AG04450 (cell line): ENCODE measurements at regions not wholly inside any gene's neighbourhood (a gene's known extent, or its start where the extent isn't known, plus 50 kb on each side); places are given as distances from the start of the nearest gene placed in this dataset.

Experiments
- CTCF ChIA-PET: fragments of 300-600, 350-600 bp; formaldehyde crosslinking; extraction: SDS; loops from one replicate; lab custom pipeline; 2022; ENCODE audit warnings: antibody characterized with exemption, inconsistent platforms; lab: Charles Lee
- POLR2A ChIA-PET: fragments of 350-600 bp; formaldehyde crosslinking; extraction: SDS; loops from one replicate; lab custom pipeline; 2021; ENCODE audit warnings: antibody characterized with exemption, inconsistent platforms; lab: Yijun Ruan, JAX
- DNase-seq: peaks from one replicate; pipeline ENCODE4 v3.0.0-alpha.2; 2011; ENCODE audit warnings: low read depth, low spot score
- H3K27ac ChIP-seq: one replicate; pipeline ENCODE4 v1.5.1; 2012; ENCODE audit warnings: low read depth, low read length, control low read depth
- H3K27me3 ChIP-seq: one replicate; pipeline ENCODE4 v1.6.0; 2012; ENCODE audit warnings: low read length; ENCODE audit not compliant: control insufficient read depth, insufficient read depth
- H3K4me3 ChIP-seq: 2 replicates; pipeline ENCODE4 v1.5.1; 2011; ENCODE audit warnings: mild to moderate bottlenecking, low read depth, low read length, control low read depth
- H3K9me3 ChIP-seq: 2 replicates; pipeline ENCODE4 v1.5.1; 2012; ENCODE audit warnings: low read length; ENCODE audit not compliant: control insufficient read depth, insufficient read depth
- CTCF ChIP-seq: IDR thresholded peaks from 2 replicates; pipeline ENCODE4 v1.5.1; 2011; ENCODE audit warnings: low read depth, low read length, control low read depth, inconsistent platforms

DNA sequence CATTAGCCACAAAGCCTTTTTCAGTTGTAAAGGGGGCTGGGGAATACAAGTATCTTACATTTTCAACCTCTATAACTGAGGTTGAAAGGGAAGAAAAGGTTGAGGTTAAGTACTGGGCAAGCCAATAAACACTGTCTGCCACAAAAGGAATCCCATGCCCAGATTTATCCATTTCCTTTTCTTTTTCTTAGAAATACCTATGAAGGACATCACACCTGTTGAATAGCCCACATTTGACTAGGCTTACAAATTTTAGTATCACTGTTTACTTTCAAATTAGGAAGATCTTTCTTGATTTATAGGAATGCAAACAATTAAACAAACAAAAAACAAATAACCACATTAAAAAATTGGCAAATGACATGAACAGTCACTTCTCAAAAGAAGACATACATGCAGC, 81.0 kb upstream of the CAV2 start:
- POLR2A ChIA-PET: no interaction called here
- no peaks in the 10 kb centered on the region for H3K27me3 ChIP-seq
- no peaks in the 10 kb centered on the region for H3K9me3 ChIP-seq
- no peak overlapping the region for H3K27ac ChIP-seq
- TF ChIP-seq CTCF: no peak
- no peak overlapping the region for H3K4me3 ChIP-seq
- DNase-seq: no peak
- CTCF ChIA-PET: no interaction called here

DNA sequence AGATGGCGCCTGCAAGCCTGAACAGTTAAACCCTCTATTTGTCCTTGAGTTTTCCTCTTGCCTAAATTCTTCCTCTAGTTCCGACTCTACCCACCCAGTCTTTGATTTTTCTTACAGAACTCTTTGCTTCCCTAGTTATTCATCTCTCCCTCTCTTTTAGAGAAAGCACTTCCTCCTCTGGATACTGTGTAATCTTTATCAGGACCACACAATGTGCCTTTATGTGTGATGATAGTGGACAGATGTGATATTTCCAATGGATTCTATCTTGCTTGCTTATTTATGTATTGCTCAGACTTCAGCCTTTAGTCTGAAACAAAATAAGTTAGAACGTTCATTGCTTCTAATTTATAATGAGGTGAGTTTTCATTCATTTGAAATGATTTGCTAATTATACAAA, 79.5 kb upstream of the CAV2 start:
- CTCF ChIA-PET: no interaction called here

GRCh38 chr7:116421298-116421697, 78.2 kb upstream of the CAV2 start:
- no peaks in the 10 kb centered on the region for H3K9me3 ChIP-seq
- H3K4me3 ChIP-seq: no peak overlapping the region
- no peak for DNase-seq
- CTCF ChIA-PET: no interaction called here
- TF ChIP-seq CTCF: no peak
- POLR2A ChIA-PET: no interaction called here
- H3K27ac ChIP-seq: no peak overlapping the region
- no peaks in the 10 kb centered on the region for H3K27me3 ChIP-seq

More for the DNA sequence above, 79.5 kb upstream of the CAV2 start:
- H3K4me3 ChIP-seq: no peak overlapping the region
- POLR2A ChIA-PET: no interaction called here
- DNase-seq: no peak
- H3K9me3 ChIP-seq: no peaks in the 10 kb centered on the region
- TF ChIP-seq CTCF: no peak
- H3K27me3 ChIP-seq: no peaks in the 10 kb centered on the region
- no peak overlapping the region for H3K27ac ChIP-seq

- POLR2A ChIA-PET: no interaction called here
- DNase-seq: no peak
Measured at GRCh38 chr7:116422683-116423082, 76.9 kb upstream of the CAV2 start.

GRCh38 chr7:116423499-116423898, 76.0 kb upstream of the CAV2 start:
- DNase-seq: no peak

More at GRCh38 chr7:116422683-116423082, 76.9 kb upstream of the CAV2 start:
- no peak overlapping the region for H3K27ac ChIP-seq
- no peak for TF ChIP-seq CTCF
- no peaks in the 10 kb centered on the region for H3K27me3 ChIP-seq
- no peak overlapping the region for H3K4me3 ChIP-seq
- H3K9me3 ChIP-seq: no peaks in the 10 kb centered on the region
- CTCF ChIA-PET: interaction anchor here (1.3 kb wide), 1 partner anchor 164 kb away, joined by 4 read pairs; no protein-coding TSS in a partner anchor

More at GRCh38 chr7:116423499-116423898, 76.0 kb upstream of the CAV2 start:
- no peaks in the 10 kb centered on the region for H3K27me3 ChIP-seq
- CTCF ChIA-PET: interaction anchor here (1.3 to 1.7 kb wide), 2 partner anchors 19 to 165 kb away, joined by 4 to 5 read pairs; no protein-coding TSS in a partner anchor
- no peaks in the 10 kb centered on the region for H3K9me3 ChIP-seq
- no peak for TF ChIP-seq CTCF
- H3K27ac ChIP-seq: no peak overlapping the region
- POLR2A ChIA-PET: no interaction called here
- H3K4me3 ChIP-seq: no peak overlapping the region
